ENCODE measurements at regions not wholly inside any gene's neighbourhood (a gene's known extent, or its start where the extent isn't known, plus 50 kb on each side); places are given as distances from the start of the nearest gene placed in this dataset.

GRCh38 chrX:115988825-115989224 is 181.7 kb upstream of the AGTR2 start:
- 13 to 17% methylated on average over 3 of the region's 3 CpGs for WGBS, 2 donors (ENCODE audit: low coverage in 1 of 2)
- no peak overlapping the region for H3K27ac ChIP-seq
- intact Hi-C loops (cut with DNase I; ENCODE audit: low total_unique reads), result no loop called here
- no peak for DNase-seq
- H3K4me3 ChIP-seq, result no peak overlapping the region
- TF ChIP-seq POLR2AphosphoS5 (IDR thresholded peaks at IDR 0.05) (no peak), CTCF (IDR thresholded peaks at IDR 0.05) (peak in 1 of 5 experiments; percentile 8), POLR2A (IDR thresholded peaks at IDR 0.05) (no peak), EP300 (IDR thresholded peaks at IDR 0.05; ENCODE audit: low read depth) (no peak)
- H3K4me1 ChIP-seq, result no peaks in the 10 kb centered on the region
- H3K36me3 ChIP-seq, result no peaks in the 10 kb centered on the region
- no peaks in the 10 kb centered on the region for H3K27me3 ChIP-seq
- no peaks in the 10 kb centered on the region for H3K9me3 ChIP-seq
- in situ Hi-C loops (cut with MboI; ENCODE audit: low pct_ligation_motif_present in 1 of 4, low pct_unique_long_range_greater_than_20kb in 1 of 4, low sequenced_read_pairs in 3 of 4), result no loop called here

- H3K27ac ChIP-seq, result no peak overlapping the region
- TF ChIP-seq CTCF (IDR thresholded peaks at IDR 0.05) (no peak), EP300 (IDR thresholded peaks at IDR 0.05; ENCODE audit: low read depth) (no peak), POLR2AphosphoS5 (IDR thresholded peaks at IDR 0.05) (no peak), POLR2A (IDR thresholded peaks at IDR 0.05) (no peak)
- no peaks in the 10 kb centered on the region for H3K4me1 ChIP-seq
- DNase-seq, result no peak
- WGBS, 2 donors (ENCODE audit: low coverage in 1 of 2), result 25% methylated on average over 1 of the region's 1 CpG; no CpG with 5 or more reads in 1 of the 2 donors
- H3K4me3 ChIP-seq, result no peak overlapping the region
- no peaks in the 10 kb centered on the region for H3K27me3 ChIP-seq
- in situ Hi-C loops (cut with MboI; ENCODE audit: low pct_ligation_motif_present in 1 of 4, low pct_unique_long_range_greater_than_20kb in 1 of 4, low sequenced_read_pairs in 3 of 4) (no loop called here), intact Hi-C loops (cut with DNase I; ENCODE audit: low total_unique reads) (no loop called here)
- no peaks in the 10 kb centered on the region for H3K36me3 ChIP-seq
- H3K9me3 ChIP-seq, result no peaks in the 10 kb centered on the region
Measured at GRCh38 chrX:115989686-115990085, 180.9 kb upstream of the AGTR2 start.

GRCh38 chrX:116009346-116009745 is 161.2 kb upstream of the AGTR2 start:
- H3K9me3 ChIP-seq, result no peaks in the 10 kb centered on the region
- H3K27ac ChIP-seq, result no peak overlapping the region
- TF ChIP-seq EP300 (IDR thresholded peaks at IDR 0.05; ENCODE audit: low read depth) (no peak), POLR2AphosphoS5 (IDR thresholded peaks at IDR 0.05) (no peak), POLR2A (IDR thresholded peaks at IDR 0.05) (no peak), CTCF (IDR thresholded peaks at IDR 0.05) (no peak)
- H3K27me3 ChIP-seq, result no peaks in the 10 kb centered on the region
- no peak for DNase-seq
- intact Hi-C loops (cut with DNase I; ENCODE audit: low total_unique reads), result no loop called here
- 71% methylated on average over 1 of the region's 1 CpG; no CpG with 5 or more reads in 1 of the 2 donors for WGBS, 2 donors (ENCODE audit: low coverage in 1 of 2)
- no peaks in the 10 kb centered on the region for H3K4me1 ChIP-seq
- H3K4me3 ChIP-seq, result no peak overlapping the region
- in situ Hi-C loops (cut with MboI; ENCODE audit: low pct_ligation_motif_present in 1 of 4, low pct_unique_long_range_greater_than_20kb in 1 of 4, low sequenced_read_pairs in 3 of 4), result no loop called here
- no peaks in the 10 kb centered on the region for H3K36me3 ChIP-seq

- Histone ChIP-seq H3K36me3 (no peaks in the 10 kb centered on the region), H3K27ac (no peak overlapping the region), H3K4me1 (no peaks in the 10 kb centered on the region), H3K27me3 (no peaks in the 10 kb centered on the region), H3K4me3 (no peak overlapping the region), H3K9me3 (no peaks in the 10 kb centered on the region)
- WGBS, 2 donors (ENCODE audit: low coverage in 1 of 2), result 0 to 10% methylated on average over 2 to 8 of the region's 8 CpGs
- TF ChIP-seq EP300 (IDR thresholded peaks at IDR 0.05; ENCODE audit: low read depth) (no peak), CTCF (IDR thresholded peaks at IDR 0.05) (no peak), POLR2AphosphoS5 (IDR thresholded peaks at IDR 0.05) (no peak), POLR2A (IDR thresholded peaks at IDR 0.05) (no peak)
- in situ Hi-C loops (cut with MboI; ENCODE audit: low pct_ligation_motif_present in 1 of 4, low pct_unique_long_range_greater_than_20kb in 1 of 4, low sequenced_read_pairs in 3 of 4) (no loop called here), intact Hi-C loops (cut with DNase I; ENCODE audit: low total_unique reads) (no loop called here)
- DNase-seq, result peak; percentile 14
Measured at GRCh38 chrX:116009861-116010710, 160.5 kb upstream of the AGTR2 start.

Data from transverse colon (tissue), 4 donors.